Osteoblast (primary cell): ENCODE measurements at regions not wholly inside any gene's neighbourhood (a gene's known extent, or its start where the extent isn't known, plus 50 kb on each side); places are given as distances from the start of the nearest gene placed in this dataset.

Experiments
- DNase-seq: peaks from one replicate; pipeline ENCODE4 v3.0.0; 2011; ENCODE audit warnings: low spot score, mixed read lengths; ENCODE audit not compliant: insufficient read length; ENCODE audit errors: missing footprints
- H2AFZ ChIP-seq: 2 replicates; pipeline ENCODE4 v1.6.0; 2011; ENCODE audit warnings: mild to moderate bottlenecking, low read length
- H3K27ac ChIP-seq: 2 replicates; pipeline ENCODE4 v1.5.1; 2011; ENCODE audit warnings: mild to moderate bottlenecking, low read depth, low read length, moderate library complexity
- H3K27me3 ChIP-seq: 2 replicates; pipeline ENCODE4 v1.6.0; 2012; ENCODE audit warnings: mild to moderate bottlenecking, control low read depth, inconsistent platforms, low read length, moderate library complexity; ENCODE audit not compliant: insufficient read depth
- H3K36me3 ChIP-seq: 2 replicates; pipeline ENCODE4 v1.5.1; 2011; ENCODE audit warnings: mild to moderate bottlenecking, low read length, control low read depth, moderate library complexity; ENCODE audit not compliant: insufficient read depth
- H3K4me1 ChIP-seq: 2 replicates; pipeline ENCODE4 v1.5.1; 2011; ENCODE audit warnings: mild to moderate bottlenecking, low read length, control low read depth, moderate library complexity; ENCODE audit not compliant: insufficient read depth
- H3K4me2 ChIP-seq: 2 replicates; pipeline ENCODE4 v1.6.0; 2011; ENCODE audit warnings: mild to moderate bottlenecking, low read length; ENCODE audit not compliant: insufficient read depth
- H3K4me3 ChIP-seq: fragments of 200-600 bp; sonication (generic); 3 replicates; pipeline ENCODE4 v1.5.1; 2012; ENCODE audit warnings: mild to moderate bottlenecking, low read length, inconsistent platforms; ENCODE audit not compliant: insufficient read depth
- H3K79me2 ChIP-seq: 2 replicates; pipeline ENCODE4 v1.6.0; 2012; ENCODE audit warnings: mild to moderate bottlenecking, low read length, control low read depth, inconsistent platforms; ENCODE audit not compliant: insufficient read depth
- H3K9me3 ChIP-seq: 2 replicates; pipeline ENCODE4 v1.5.1; 2011; ENCODE audit warnings: low read depth, low read length, control low read depth
- H4K20me1 ChIP-seq: 2 replicates; pipeline ENCODE4 v1.6.0; 2012; ENCODE audit warnings: mild to moderate bottlenecking, low read length, control low read depth; ENCODE audit not compliant: insufficient read depth
- CTCF ChIP-seq: IDR thresholded peaks from 2 replicates; pipeline ENCODE4 v1.5.1; 2011; ENCODE audit warnings: mild to moderate bottlenecking, low read depth, low read length, moderate library complexity; ENCODE audit errors: extremely low read depth

GRCh38 chr14:42140831-42141279 is 534.2 kb downstream of the LRFN5 start:
- Histone ChIP-seq H3K79me2 (no peaks in the 10 kb centered on the region), H3K4me2 (peak overlapping the region; percentile 24), H2AFZ (no peak overlapping the region), H4K20me1 (no peaks in the 10 kb centered on the region), H3K4me1 (peaks cover 22% of the 10 kb centered on the region), H3K36me3 (no peaks in the 10 kb centered on the region), H3K4me3 (no peak overlapping the region), H3K27me3 (no peaks in the 10 kb centered on the region), H3K9me3 (no peaks in the 10 kb centered on the region), H3K27ac (peak overlapping the region; percentile 76)
- TF ChIP-seq CTCF, result no peak
- peak; percentile 60 for DNase-seq

- Histone ChIP-seq H3K4me3 (no peak overlapping the region), H4K20me1 (no peaks in the 10 kb centered on the region), H3K9me3 (no peaks in the 10 kb centered on the region), H3K27me3 (no peaks in the 10 kb centered on the region), H2AFZ (no peak overlapping the region), H3K4me1 (peaks cover 22% of the 10 kb centered on the region), H3K27ac (peak overlapping the region; percentile 76), H3K4me2 (peak overlapping the region; percentile 24), H3K79me2 (no peaks in the 10 kb centered on the region), H3K36me3 (no peaks in the 10 kb centered on the region)
- TF ChIP-seq CTCF, result no peak
- peak; percentile 66 for DNase-seq
Observed at GRCh38 chr14:42140001-42140400, 533.3 kb downstream of the LRFN5 start.

GRCh38 chr14:42138406-42138805 is 531.7 kb downstream of the LRFN5 start:
- Histone ChIP-seq H3K27me3 (no peaks in the 10 kb centered on the region), H3K4me2 (no peak overlapping the region), H3K79me2 (no peaks in the 10 kb centered on the region), H4K20me1 (no peaks in the 10 kb centered on the region), H2AFZ (no peak overlapping the region), H3K4me3 (no peak overlapping the region), H3K27ac (no peak overlapping the region), H3K9me3 (no peaks in the 10 kb centered on the region), H3K36me3 (no peaks in the 10 kb centered on the region), H3K4me1 (peaks cover 22% of the 10 kb centered on the region)
- no peak for TF ChIP-seq CTCF
- no peak for DNase-seq

GRCh38 chr14:42130815-42131214 is 524.1 kb downstream of the LRFN5 start:
- H3K79me2 ChIP-seq, result no peaks in the 10 kb centered on the region
- DNase-seq, result no peak
- H3K36me3 ChIP-seq, result no peaks in the 10 kb centered on the region
- H3K27me3 ChIP-seq, result no peaks in the 10 kb centered on the region
- TF ChIP-seq CTCF, result no peak
- H2AFZ ChIP-seq, result no peak overlapping the region
- no peaks in the 10 kb centered on the region for H3K9me3 ChIP-seq
- no peak overlapping the region for H3K4me2 ChIP-seq
- no peak overlapping the region for H3K4me3 ChIP-seq
- H3K4me1 ChIP-seq, result no peaks in the 10 kb centered on the region
- H4K20me1 ChIP-seq, result no peaks in the 10 kb centered on the region
- no peak overlapping the region for H3K27ac ChIP-seq
